GM21367 (cell line): ENCODE measurements at regions not wholly inside any gene's neighbourhood (a gene's known extent, or its start where the extent isn't known, plus 50 kb on each side); places are given as distances from the start of the nearest gene placed in this dataset.
"Not testable (repeated sequence)": the region's sequence is repeated elsewhere in the genome, so short reads cannot be mapped to it uniquely, and the experiment has no call there.

ENCODE experiments used
- ATAC-seq: cut with Tn5 transposase; IDR thresholded peaks from one replicate; pipeline ENCODE4 v1.9.1; 2021; ENCODE audit not compliant: unreplicated experiment

DNA sequence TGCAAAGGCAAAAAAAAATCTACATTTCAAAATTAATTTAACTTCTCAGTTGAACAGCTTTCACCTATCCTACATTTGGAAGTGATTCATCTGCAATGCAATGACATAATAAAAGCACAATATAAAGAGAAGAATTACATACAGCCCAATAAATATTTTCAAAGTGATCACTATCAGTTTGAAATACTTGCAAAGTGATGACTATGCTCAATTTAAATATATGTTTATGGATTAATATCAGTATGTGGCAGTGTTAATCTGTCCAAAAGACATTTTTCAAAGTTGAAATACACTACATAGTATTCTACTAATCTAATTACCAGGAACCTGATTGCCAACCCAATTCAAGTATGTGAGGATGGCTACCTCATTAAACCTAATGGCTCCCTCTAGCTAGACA, 460.7 kb upstream of the ATXN7L3B start:
- no peak for ATAC-seq

DNA sequence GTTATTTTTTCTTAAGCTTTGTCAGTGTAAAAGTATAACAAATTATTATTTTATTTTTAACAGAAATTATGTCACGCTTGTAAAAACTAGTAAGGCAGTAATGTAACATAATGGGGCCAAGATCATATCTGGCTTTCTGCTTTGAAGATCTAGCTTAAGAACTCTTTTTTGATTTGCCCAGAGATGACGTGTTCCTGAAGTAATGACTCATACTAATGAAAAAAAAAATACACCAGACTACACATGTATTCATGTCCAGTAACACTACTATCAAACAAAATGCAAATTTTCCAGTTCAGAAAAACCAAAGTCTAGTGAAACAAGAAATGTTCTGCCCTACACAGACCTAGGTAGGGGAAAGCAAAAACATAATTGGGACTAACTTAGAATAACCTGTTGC, 432.2 kb upstream of the ATXN7L3B start:
- no peak for ATAC-seq

DNA sequence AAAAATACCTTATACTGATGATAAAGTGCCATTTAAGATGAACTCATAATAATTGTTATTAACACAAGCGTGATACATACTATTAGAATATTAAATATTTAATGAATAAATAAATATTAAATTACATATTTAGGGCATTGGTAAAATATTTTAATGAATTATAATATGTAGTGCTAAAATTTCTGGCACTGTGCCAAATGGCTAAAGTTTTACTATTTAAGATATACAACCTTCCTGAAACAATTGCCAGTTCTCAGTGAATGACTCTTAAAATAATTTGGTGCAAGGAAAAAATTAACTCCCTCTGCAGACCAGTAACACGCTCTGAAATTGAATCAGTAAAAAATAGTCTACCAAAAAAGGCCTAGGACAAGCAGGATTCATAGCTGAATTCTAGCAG, 428.9 kb upstream of the ATXN7L3B start:
- ATAC-seq, result no peak

DNA sequence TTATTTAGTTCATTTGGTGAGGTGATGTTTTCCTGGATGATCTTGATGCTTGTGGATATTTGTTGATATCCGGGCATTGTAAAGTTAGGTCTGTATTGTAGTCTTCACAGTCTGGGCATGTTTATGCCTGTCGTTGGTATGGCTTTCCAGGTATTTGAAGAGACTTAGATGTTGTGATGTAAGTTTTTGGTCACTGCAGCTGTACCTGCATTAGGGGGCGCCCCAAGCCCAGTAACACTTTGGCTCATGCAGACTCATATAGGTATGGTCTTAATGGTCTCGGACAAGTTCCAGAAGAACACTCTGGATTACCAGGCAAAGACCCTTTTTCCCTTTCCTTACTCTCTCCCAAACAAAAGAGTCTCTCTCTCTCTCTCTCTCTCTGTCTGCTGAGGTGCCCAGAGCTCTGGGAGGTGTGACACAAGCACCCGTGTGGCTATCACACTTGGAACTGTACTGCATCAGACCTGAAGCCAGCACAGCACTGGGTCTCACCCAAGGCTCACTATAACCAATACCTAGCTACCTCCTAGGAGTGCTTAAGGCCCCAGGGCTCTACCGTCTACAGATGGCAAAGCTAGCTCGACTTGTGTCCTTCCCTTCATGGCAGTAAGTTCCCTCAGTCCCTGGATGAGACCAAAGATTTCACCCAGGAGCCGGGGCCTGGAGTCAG, 425.8 kb upstream of the ATXN7L3B start:
- ATAC-seq, result no peak

DNA sequence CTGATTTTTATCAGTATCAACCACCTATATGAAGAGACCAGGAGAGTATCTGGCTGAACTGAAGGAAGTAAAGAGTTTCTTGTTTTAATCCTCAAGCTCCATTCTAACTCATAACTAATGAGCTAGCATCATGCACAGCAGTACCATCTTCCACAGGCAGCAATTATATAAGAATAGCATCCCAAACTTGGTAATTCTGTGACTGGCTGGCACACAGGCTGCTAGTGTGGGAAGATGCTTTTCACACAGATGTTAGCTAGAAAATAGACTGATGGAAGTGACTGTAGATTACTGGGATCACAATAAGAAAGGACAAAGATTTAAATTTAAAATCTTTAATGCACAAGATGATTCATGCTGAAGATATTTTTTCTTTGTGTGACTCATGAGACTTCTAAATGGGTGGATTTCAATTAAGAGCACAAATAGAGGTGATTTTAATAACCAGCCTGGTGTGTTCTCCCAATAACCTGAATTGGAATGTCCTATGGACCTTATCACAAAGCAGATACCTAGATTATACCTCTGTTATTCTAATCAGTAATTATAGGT, 417.7 kb upstream of the ATXN7L3B start:
- ATAC-seq, result no peak

DNA sequence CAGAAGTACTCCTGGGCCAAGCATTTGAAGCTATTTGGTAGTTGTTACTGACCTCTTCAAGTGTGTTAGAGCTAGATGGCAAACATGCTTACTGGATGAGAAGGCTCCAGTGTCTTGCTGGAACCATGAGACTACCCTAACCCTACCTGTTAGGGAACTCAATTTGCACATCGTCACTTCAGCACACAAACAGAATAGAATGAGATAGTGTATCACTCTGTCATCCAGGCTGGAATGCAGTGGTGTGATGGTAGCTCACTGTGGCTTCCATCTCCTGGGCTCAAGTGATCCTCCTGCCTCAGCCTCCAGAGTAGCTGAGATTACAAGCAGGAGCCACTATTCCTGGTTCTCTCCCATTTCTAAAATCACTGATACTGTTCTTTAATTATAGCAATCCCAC, 417.0 kb upstream of the ATXN7L3B start:
- no peak for ATAC-seq

DNA sequence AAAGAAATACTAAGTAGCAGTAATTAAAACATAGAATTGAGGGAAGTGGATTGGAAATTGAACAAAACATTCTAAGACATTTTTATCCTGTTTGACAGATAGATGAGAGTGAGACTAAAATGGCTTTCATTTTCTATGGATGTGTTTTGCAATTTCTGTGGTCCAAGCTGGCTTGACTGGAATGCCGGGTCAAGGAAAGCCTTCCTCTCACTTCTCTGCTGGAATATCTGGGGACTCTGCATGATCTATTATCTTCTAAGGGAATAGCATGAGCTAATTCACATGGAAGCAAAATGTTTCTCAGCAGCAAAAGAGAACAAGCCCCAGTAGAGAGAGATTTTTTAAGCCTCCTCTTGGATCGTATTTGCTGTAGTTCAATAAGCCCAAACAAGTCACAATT, 407.9 kb upstream of the ATXN7L3B start:
- no peak for ATAC-seq

DNA sequence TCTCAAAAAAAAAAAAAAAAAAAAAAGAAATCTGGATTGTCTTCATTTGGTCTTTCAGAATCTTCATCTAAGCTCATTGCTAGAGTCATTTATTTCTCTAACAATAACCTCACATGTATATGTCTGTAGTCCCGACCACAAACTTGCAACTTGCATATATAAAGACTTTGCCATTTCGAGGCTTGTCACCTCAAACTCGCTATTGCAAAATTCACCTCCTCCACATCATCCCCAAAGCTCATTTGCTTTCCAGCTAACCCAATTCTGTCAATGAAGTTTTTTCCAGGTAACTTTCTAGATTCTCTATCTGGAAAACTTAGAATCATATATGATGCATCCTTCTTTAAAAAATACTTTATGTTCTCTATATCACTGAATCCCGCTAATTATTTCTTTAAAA, 393.2 kb upstream of the ATXN7L3B start:
- no peak for ATAC-seq

DNA sequence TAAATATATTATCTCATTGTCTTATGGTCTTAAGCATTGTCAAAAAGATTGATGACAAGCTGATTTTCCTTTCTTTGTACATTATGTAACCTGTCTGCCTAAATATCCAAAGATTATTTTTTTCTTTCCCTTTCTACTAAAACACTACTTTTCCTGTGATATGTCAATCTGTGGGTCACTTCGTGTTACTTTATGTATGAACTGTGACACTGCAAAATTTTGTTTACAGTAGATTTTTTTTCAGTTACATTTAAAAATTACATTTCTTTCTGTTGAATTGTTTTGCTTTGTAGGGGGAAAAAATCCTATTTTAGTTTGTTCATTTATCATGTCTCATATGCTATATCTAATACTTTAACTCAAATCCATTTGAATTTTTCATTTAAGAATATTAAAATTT, 392.3 kb upstream of the ATXN7L3B start:
- no peak for ATAC-seq

DNA sequence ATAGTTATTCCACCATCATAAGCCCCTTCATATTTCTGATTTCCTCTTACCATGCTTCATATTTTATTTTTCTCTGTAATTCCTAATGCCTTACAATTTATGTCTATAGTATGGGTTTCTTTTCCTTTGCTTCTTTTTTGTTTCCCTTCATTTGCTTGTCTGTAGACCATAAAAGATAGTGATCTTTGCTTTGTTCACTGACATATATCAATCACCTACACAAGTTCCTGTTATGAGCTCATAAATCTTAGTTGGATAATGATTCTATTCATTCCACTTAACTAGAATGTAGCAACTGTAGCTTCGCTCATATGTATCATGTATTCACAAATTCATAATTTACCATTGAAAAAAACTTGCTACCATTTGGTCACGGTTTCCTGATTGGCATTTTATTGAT, 388.8 kb upstream of the ATXN7L3B start:
- ATAC-seq, result no peak

DNA sequence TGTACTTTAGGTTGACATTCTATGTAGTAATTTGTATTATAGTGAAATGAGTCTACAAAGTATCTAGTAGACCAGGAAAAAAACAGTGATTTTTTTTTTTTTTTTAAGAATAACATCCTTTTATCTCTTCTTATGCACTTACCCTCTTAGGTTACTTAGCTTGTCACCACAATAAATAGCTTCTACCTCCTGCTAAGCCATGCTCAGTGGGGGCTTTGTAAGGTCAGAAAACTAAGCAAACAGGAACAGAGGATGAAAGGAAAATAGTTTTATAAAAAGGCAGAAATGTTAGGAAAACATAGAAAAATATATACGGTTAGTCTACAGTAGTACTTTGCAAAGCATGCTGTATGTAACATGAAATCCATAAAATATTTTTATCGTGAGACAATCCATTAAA, 385.3 kb upstream of the ATXN7L3B start:
- ATAC-seq, result no peak

DNA sequence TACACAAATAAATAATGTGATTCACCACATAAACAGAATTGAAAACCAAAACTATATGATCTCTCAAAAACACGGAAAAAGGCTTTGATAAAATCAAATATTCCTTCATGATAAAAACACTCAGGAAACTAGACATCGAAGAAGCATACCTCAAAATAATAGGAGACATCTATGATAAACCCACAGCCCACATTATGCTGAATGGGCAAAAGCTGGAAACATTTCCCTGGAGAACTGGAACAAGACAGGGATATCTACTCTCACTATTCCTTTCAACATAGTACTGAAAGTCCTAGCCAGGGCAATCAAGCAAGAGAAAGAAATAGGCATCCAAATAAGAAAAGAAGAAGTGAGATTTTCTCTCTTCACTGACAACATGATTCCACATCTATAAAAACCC, 371.5 kb upstream of the ATXN7L3B start:
- no peak for ATAC-seq

DNA sequence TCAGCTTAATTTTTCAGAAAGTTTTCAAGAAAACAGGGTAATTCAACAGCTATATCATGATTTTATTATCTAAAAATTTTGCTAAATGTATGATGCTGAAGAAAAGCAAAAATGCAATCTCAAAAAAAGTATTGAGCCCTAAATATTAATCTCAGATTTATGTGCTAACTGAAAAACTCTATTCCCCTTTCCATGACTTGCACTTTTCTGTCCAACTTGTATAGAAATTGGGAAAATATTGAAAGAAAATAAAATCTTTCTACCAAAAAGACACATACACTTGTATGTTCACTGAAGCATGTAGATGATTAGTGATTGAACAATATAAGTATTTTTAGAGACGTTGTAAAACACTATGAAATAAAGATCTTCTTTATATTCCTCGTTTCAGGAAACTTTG, 368.0 kb upstream of the ATXN7L3B start:
- ATAC-seq, result no peak

DNA sequence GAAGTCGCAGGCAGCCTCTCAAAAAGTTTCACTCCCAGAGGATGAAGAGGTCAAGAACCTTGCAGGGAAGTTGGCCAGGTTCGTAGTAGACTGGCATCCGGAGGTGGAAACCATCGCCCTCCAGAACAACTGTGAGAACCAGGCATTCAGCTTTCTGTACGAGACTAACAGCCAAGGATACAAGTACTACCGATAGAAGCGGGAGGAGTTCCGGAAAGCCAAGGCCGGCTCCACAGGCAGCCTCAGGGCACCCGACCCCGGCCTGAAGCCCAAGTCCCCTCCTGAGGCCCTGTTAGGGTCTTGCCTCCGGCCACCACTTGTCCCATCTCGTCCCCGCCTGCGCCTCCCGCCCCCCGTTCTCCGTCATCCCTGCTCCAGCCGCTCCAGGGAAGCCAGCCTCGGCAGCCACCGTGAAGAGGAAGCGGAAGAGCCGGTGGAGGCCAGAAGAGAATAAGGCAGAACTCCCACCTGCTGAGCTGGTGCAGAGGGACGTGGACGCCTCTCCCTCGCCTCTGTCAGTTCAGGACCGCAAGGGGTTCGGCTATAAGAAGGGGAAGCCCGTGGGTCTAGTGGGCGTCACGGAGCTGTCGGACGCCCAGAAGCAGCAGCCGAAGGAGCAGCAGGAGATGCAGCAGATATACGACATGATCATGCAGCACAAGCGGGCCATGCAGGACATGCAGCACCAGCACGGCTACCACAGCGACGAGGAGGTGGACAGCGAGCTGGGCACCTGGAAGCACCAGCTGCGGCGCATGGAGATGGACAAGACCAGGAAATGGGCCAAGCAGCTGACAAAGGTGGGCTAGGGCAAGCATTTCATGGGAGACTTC, 366.8 kb upstream of the ATXN7L3B start:
- no peak for ATAC-seq

DNA sequence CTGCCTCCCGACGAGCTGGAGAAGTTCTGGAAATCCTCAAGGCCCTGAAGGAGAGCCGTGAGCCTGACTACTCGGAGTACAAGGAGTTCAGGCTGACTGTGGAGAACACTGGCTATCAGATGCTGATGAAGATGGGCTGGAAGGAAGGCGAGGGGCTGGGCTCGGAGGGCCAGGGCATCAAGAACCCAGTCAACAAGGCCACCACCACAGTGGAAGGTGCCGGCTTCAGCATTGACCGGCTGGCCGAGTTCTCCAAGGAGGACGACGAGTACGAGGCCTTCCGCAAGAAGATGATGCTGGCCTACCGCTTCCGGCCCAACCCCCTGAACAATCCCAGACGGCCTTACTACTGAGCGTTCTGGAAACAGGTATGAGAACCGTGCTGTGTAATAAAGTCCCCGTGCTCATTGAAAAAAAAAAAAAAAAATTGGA, 366.1 kb upstream of the ATXN7L3B start:
- no peak for ATAC-seq

DNA sequence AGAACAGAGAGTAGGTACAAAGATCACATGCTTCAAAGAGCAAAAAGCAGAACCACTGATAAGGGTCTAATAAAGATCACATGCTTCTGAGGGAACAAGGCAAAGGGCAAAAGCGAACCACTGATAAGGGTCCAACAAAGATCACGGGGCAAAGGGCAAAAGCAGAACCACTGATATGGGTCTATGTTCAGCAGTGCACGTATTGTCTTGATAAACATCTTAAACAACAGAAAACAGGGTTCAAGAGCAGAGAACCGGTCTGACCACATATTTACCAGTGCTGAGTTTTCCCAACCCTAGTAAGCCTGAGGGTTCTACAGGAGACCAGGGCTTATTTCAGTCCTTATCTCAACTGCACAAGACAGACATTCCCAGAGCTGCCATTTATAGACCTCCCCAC, 362.7 kb upstream of the ATXN7L3B start:
- ATAC-seq, result not testable (repeated sequence)

DNA sequence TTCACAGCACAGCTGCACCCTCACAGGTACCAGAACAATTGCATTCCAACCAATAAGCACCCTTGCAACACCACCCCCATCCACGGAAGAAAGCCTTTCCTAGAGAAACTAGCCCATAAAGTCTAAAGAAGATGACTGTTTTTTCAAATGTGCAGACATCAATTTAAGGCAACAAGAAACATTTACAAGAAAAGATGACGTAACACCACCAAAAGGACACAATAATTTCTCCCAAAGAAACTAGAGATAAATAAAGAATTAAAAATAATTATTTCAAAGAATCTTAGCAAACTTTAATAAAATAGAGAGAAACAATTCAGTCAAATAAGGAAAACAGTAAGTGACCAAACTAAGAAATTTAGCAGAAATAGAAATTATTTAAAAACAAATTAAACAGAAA, 352.3 kb upstream of the ATXN7L3B start:
- ATAC-seq, result no peak

DNA sequence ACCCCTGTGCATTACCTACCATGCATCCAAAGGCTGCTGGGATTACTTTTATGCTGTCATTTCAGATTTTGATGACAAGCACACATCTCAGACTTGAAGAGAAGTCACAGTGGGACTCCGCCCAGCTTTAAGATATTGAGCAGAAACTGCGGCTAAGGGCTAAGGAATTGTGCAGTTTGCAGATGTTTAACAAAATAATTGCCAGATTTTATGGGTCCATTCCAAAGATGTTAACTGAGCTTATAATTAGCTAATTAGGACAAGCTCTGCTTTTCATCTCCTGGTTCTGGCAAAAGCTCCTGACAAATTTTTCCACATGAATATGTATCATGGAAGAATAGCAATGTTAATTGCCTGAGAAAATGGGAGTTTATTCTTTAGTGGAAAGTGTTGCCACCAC, 344.4 kb upstream of the ATXN7L3B start:
- ATAC-seq, result no peak

DNA sequence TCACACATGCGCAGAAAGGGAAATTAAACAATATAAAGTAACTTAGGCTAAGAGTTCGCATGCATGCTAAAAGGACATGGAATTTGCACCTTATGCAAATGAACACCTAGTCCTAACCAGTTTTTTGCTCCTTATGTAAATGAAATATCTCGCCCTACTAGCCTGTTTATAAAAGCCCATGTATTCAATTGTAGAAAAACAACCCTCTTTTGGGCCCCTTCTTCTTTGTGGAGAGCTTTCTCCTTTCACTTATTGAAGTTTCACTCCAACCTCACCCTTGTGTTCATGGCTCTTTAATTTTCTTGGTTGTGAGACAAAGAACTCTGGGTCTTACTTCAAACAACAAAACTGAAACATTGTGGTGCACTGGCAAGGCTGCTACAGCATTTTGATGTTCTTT, 333.4 kb upstream of the ATXN7L3B start:
- ATAC-seq, result no peak

DNA sequence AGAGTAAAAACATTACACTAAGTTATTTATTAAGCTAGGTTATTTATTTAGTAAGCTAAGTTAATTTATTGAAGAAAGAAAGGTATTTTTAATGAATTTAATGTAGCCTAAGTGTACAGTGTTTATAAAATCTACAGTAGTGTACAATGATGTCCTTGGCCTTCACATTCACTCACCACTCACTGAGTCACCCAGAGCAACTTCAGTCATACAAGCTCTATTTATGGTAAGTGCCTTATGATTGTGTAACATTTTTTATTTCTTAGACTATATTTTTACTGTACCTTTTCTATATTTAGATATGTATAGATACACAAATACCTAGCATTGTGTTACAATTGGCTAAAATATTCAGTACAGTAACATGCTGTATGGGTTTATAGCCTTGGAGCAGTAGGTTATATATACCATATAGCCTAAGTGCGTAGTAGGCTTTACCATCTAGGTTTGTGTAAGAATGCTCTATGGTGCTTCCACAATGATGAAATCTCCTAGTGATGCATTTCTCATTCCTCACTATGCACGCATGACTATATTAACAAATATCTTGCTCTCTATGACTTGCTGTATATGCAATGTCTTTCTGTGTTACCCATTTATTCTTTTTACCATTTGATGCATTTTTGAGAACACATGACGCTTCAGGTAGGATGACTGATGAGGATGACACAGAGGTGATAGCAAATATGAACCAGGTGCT, 309.6 kb upstream of the ATXN7L3B start:
- no peak for ATAC-seq

DNA sequence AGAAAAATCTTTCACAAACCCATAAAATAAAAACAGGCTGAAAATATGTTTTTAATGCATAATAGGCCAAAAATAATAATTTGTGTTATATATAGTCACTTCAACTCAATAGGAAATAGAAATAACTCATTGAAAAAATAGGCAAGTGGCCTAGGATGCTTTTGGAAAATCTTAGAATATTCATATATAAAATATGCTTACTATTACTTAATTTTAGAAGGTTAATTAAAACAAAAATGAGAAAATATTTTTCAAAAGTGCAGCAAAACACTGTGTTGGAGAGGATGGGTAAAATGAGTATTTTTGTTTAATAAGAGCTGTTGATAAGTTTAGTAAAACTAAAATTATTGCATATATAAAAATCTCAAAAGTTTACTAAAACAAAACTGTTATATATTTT, 308.0 kb upstream of the ATXN7L3B start:
- no peak for ATAC-seq

DNA sequence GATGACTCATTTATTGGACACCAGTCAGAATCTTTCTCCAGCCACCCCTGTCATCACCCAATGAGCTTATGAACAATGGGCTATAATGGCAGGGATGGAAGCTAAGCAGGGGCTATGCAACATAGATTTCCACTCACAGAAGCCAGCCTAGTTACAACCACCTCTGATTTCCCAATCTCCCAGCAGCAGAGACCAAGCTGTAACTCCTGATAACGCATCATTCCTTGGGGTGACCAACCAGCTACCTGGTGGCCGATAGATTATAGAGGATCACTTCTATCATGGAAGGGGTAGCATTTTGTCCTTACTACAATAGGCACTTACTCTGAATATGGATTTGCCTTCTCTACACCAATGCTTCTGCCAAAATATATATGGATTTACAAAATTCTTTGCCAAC, 302.3 kb upstream of the ATXN7L3B start:
- ATAC-seq, result no peak
